ENCODE measurements at regions not wholly inside any gene's neighbourhood (a gene's known extent, or its start where the extent isn't known, plus 50 kb on each side); places are given as distances from the start of the nearest gene placed in this dataset.

- no peak overlapping the region for H3K27ac ChIP-seq
- no peak overlapping the region for H3K4me3 ChIP-seq
- DNase-seq (ENCODE audit: low read depth in 1 of 2, low spot score in 1 of 2) = no peak
- no peaks in the 10 kb centered on the region for H3K9me3 ChIP-seq (ENCODE audit: low read depth)
- no peaks in the 10 kb centered on the region for H3K27me3 ChIP-seq
- H3K4me1 ChIP-seq (ENCODE audit: low read depth) = peaks cover 3% of the 10 kb centered on the region
- H3K36me3 ChIP-seq = no peaks in the 10 kb centered on the region
- TF ChIP-seq CTCF (IDR thresholded peaks at IDR 0.05; ENCODE audit: low read depth, low read length) = no peak
These were observed 93.3 kb upstream of the ATP1A1 start for GRCh38 chr1:116279715-116280114.

- Histone ChIP-seq H3K27ac (no peak overlapping the region), H3K4me1 (ENCODE audit: low read depth) (peaks cover 8% of the 10 kb centered on the region), H3K27me3 (peaks cover under 1% of the 10 kb centered on the region), H3K9me3 (ENCODE audit: low read depth) (no peaks in the 10 kb centered on the region), H3K4me3 (no peak overlapping the region), H3K36me3 (no peaks in the 10 kb centered on the region)
- no peak for TF ChIP-seq CTCF (IDR thresholded peaks at IDR 0.05; ENCODE audit: low read depth, low read length)
- no peak for DNase-seq (ENCODE audit: low read depth in 1 of 2, low spot score in 1 of 2)
These were observed 88.1 kb upstream of the ATP1A1 start for GRCh38 chr1:116284819-116285390.

- no peaks in the 10 kb centered on the region for H3K36me3 ChIP-seq
- no peak overlapping the region for H3K4me3 ChIP-seq
- H3K27me3 ChIP-seq = peaks cover 3% of the 10 kb centered on the region
- H3K4me1 ChIP-seq (ENCODE audit: low read depth) = peaks cover 8% of the 10 kb centered on the region
- TF ChIP-seq CTCF (IDR thresholded peaks at IDR 0.05; ENCODE audit: low read depth, low read length) = no peak
- no peak overlapping the region for H3K27ac ChIP-seq
- peak in 1 of 2 donors; percentile 63 for DNase-seq (ENCODE audit: low read depth in 1 of 2, low spot score in 1 of 2)
- no peaks in the 10 kb centered on the region for H3K9me3 ChIP-seq (ENCODE audit: low read depth)
These were observed 86.5 kb upstream of the ATP1A1 start for GRCh38 chr1:116286541-116286971.

- Histone ChIP-seq H3K4me1 (ENCODE audit: low read depth) (peaks cover 8% of the 10 kb centered on the region), H3K27me3 (peaks cover 3% of the 10 kb centered on the region), H3K36me3 (no peaks in the 10 kb centered on the region), H3K9me3 (ENCODE audit: low read depth) (no peaks in the 10 kb centered on the region), H3K27ac (no peak overlapping the region), H3K4me3 (no peak overlapping the region)
- no peak for TF ChIP-seq CTCF (IDR thresholded peaks at IDR 0.05; ENCODE audit: low read depth, low read length)
- DNase-seq (ENCODE audit: low read depth in 1 of 2, low spot score in 1 of 2) = no peak
These were observed 85.5 kb upstream of the ATP1A1 start for GRCh38 chr1:116287341-116288200.

- no peak overlapping the region for H3K27ac ChIP-seq
These were observed 84.8 kb upstream of the ATP1A1 start for GRCh38 chr1:116288201-116288598.

More at GRCh38 chr1:116288201-116288598, 84.8 kb upstream of the ATP1A1 start:
- Histone ChIP-seq H3K4me3 (no peak overlapping the region), H3K27me3 (peaks cover 3% of the 10 kb centered on the region), H3K36me3 (no peaks in the 10 kb centered on the region), H3K9me3 (ENCODE audit: low read depth) (no peaks in the 10 kb centered on the region), H3K4me1 (ENCODE audit: low read depth) (peaks cover 8% of the 10 kb centered on the region)
- DNase-seq (ENCODE audit: low read depth in 1 of 2, low spot score in 1 of 2) = no peak
- TF ChIP-seq CTCF (IDR thresholded peaks at IDR 0.05; ENCODE audit: low read depth, low read length) = no peak
